Endodermal cell (in vitro differentiated cells): ENCODE measurements at regions not wholly inside any gene's neighbourhood (a gene's known extent, or its start where the extent isn't known, plus 50 kb on each side); places are given as distances from the start of the nearest gene placed in this dataset.

Source experiments
- DNase-seq: peaks from one replicate; pipeline ENCODE4 v3.0.0-alpha.2; 2017
- H3K27ac ChIP-seq: 2 replicates; pipeline ENCODE4 v1.5.1; 2013; ENCODE audit warnings: mild to moderate bottlenecking, low read depth, low read length, moderate library complexity
- H3K27me3 ChIP-seq: 2 replicates; pipeline ENCODE4 v1.6.1; 2013; ENCODE audit warnings: mild to moderate bottlenecking, low read length, moderate library complexity; ENCODE audit not compliant: insufficient read depth, control insufficient read depth, poor library complexity, severe bottlenecking
- H3K36me3 ChIP-seq: 2 replicates; pipeline ENCODE4 v1.7.0; 2013; ENCODE audit warnings: mild to moderate bottlenecking, low read length, moderate library complexity; ENCODE audit not compliant: control insufficient read depth, insufficient read depth
- H3K4me1 ChIP-seq: one replicate; pipeline ENCODE4 v1.7.0; 2013; ENCODE audit warnings: low read length; ENCODE audit not compliant: control insufficient read depth, insufficient read depth
- H3K4me3 ChIP-seq: 2 replicates; pipeline ENCODE4 v1.5.1; 2013; ENCODE audit warnings: mild to moderate bottlenecking, low read length, moderate library complexity
- H3K9ac ChIP-seq: 2 replicates; pipeline ENCODE4 v1.6.1; 2013; ENCODE audit warnings: mild to moderate bottlenecking, low read length, moderate library complexity; ENCODE audit not compliant: poor library complexity, severe bottlenecking; ENCODE audit errors: extremely low read depth
- H3K9me3 ChIP-seq: 2 replicates; pipeline ENCODE4 v1.6.1; 2013; ENCODE audit warnings: mild to moderate bottlenecking, low read length, moderate library complexity; ENCODE audit not compliant: control insufficient read depth
- H3K27ac Mint-ChIP-seq: 2 replicates; pipeline ENCODE4 v1.8.0; 2020; ENCODE audit warnings: mixed read lengths
- H3K27me3 Mint-ChIP-seq: 2 replicates; pipeline ENCODE4 v1.8.0; 2021; ENCODE audit warnings: mild to moderate bottlenecking, mixed read lengths; ENCODE audit not compliant: insufficient read depth
- H3K36me3 Mint-ChIP-seq: 2 replicates; pipeline ENCODE4 v1.8.0; 2020; ENCODE audit warnings: low read depth, mixed read lengths
- H3K4me1 Mint-ChIP-seq: 2 replicates; pipeline ENCODE4 v1.8.0; 2020; ENCODE audit warnings: mixed read lengths
- H3K4me3 Mint-ChIP-seq: 2 replicates; pipeline ENCODE4 v1.8.0; 2020; ENCODE audit warnings: mild to moderate bottlenecking, moderate library complexity, mixed read lengths
- H3K9me3 Mint-ChIP-seq: 2 replicates; pipeline ENCODE4 v1.8.0; 2020; ENCODE audit warnings: mild to moderate bottlenecking, mixed read lengths
- WGBS, 2 experiments: methylation state at CpG; one replicate each; pipeline versions ENCODE4 v1.1.5 to v1.1.7; 2013; ENCODE audit warnings: missing lambda C conversion rate in 2 of 2, mixed read lengths in 1 of 2; ENCODE audit not compliant: insufficient coverage in 1 of 2, insufficient read length in 1 of 2; 5-methylcytosine and 5-hydroxymethylcytosine counted together
- TF ChIP-seq, protein P1 (sequence below): fragments of 200-600 bp; sonication (generic); conservative IDR thresholded peaks from 2 replicates; pipeline ENCODE4 v1.5.0; 2021; ENCODE audit warnings: antibody characterized with exemption, mild to moderate bottlenecking

DNA sequence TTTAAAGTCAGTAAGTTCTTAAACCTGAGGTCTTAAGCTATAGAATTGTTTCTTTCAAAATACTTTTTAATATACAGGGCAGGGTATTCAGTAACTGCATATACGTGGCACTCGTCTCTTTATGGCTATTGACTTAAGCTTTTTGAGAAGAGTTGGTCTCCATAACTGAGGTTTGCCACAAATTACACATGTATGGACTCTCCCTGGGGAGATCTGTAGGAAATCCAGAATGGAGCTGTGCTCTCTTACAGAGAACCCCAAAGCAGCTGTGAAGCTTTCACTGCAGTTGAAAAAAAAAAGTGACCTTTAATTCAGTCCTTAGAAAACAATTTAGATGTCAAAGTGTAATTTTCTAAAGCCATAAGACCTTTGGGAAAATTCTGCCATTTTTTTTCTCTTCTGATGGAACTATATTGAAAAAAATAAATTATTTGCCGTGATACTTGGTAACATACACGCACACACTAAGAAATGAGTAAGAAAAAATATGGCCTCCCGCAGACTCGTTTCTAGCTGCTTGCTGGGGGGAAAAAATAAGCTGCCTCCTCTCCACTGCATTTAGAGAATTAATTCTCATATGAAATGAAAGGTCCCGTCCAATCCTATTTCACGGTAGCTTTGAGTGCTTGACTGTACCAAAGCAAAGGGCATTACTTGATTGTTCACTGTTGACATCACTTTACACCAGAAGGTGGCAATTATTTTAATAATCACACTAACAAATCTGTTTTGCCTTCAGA lies 159.4 kb upstream of the TENM3 start:
- H3K4me3 ChIP-seq: peak overlapping the region; percentile 21
- Mint-ChIP-seq H3K27ac (no peak overlapping the region), H3K4me1 (peaks cover 10% of the 10 kb centered on the region), H3K36me3 (no peaks in the 10 kb centered on the region), H3K27me3 (no peaks in the 10 kb centered on the region), H3K9me3 (no peaks in the 10 kb centered on the region), H3K4me3 (no peak overlapping the region)
- no peaks in the 10 kb centered on the region for H3K27me3 ChIP-seq
- TF ChIP-seq, protein P1, sequence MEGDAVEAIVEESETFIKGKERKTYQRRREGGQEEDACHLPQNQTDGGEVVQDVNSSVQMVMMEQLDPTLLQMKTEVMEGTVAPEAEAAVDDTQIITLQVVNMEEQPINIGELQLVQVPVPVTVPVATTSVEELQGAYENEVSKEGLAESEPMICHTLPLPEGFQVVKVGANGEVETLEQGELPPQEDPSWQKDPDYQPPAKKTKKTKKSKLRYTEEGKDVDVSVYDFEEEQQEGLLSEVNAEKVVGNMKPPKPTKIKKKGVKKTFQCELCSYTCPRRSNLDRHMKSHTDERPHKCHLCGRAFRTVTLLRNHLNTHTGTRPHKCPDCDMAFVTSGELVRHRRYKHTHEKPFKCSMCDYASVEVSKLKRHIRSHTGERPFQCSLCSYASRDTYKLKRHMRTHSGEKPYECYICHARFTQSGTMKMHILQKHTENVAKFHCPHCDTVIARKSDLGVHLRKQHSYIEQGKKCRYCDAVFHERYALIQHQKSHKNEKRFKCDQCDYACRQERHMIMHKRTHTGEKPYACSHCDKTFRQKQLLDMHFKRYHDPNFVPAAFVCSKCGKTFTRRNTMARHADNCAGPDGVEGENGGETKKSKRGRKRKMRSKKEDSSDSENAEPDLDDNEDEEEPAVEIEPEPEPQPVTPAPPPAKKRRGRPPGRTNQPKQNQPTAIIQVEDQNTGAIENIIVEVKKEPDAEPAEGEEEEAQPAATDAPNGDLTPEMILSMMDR: no peak
- H3K27ac ChIP-seq: peak overlapping the region; percentile 97
- DNase-seq: no peak
- no peaks in the 10 kb centered on the region for H3K36me3 ChIP-seq
- WGBS, 2 experiments: 73 to 81% methylated on average over 6 to 8 of the region's 8 CpGs
- no peaks in the 10 kb centered on the region for H3K4me1 ChIP-seq
- no peaks in the 10 kb centered on the region for H3K9me3 ChIP-seq
- no peak overlapping the region for H3K9ac ChIP-seq

DNA sequence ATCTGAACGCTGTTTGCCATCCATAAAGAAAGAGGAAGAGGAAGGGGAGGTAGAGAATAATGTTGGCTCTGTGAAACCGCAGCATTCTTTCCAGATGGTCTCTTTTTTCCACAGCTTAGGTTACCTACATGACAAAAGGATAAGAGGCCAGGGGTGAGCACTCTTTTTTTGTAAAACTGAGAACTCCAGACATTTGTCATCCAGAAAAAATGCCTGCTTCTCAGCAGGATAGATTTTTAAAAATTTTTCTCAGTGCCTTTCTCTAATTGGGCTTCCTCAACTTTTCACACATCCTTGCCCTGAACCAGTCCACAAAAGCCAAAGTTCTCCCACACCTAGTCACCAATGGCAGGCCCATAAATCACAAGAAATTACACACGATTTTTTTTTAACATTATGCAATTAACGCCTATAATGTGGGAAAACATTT lies 158.1 kb upstream of the TENM3 start:
- H3K27ac Mint-ChIP-seq: peak overlapping the region; percentile 72
- H3K4me3 Mint-ChIP-seq: peak overlapping the region; percentile 12
- 10 to 50% methylated on average over 2 to 3 of the region's 4 CpGs for WGBS, 2 experiments
- H3K27me3 Mint-ChIP-seq: no peaks in the 10 kb centered on the region
- TF ChIP-seq, protein P1: no peak
- no peaks in the 10 kb centered on the region for H3K36me3 ChIP-seq
- peaks cover 2% of the 10 kb centered on the region for H3K4me1 ChIP-seq
- H3K9me3 ChIP-seq: no peaks in the 10 kb centered on the region
- no peak overlapping the region for H3K4me3 ChIP-seq
- H3K27ac ChIP-seq: peak overlapping the region; percentile 97
- H3K36me3 Mint-ChIP-seq: no peaks in the 10 kb centered on the region
- no peaks in the 10 kb centered on the region for H3K9me3 Mint-ChIP-seq
- peak overlapping the region; percentile 4 for H3K9ac ChIP-seq
- H3K4me1 Mint-ChIP-seq: peaks cover 11% of the 10 kb centered on the region
- DNase-seq: no peak
- H3K27me3 ChIP-seq: no peaks in the 10 kb centered on the region

DNA sequence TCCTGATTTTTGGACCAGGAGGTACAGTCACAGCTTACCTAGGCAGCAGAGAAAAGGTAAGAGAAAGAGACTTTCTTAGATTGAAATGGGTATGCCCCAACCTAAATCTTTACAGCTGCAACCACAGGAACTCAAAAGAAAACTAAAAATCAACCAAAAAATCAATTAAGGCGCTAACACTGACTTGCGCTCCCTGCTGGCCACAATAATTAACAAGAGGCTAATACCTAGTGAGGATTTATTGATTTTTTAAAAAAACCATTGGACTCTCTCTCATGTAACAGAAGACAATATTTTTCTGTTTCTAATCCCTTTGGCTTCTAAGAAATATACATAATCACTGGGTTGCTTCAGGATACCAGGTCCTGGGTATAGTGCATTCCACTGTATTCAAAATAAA lies 153.9 kb upstream of the TENM3 start:
- Mint-ChIP-seq H3K4me3 (no peak overlapping the region), H3K4me1 (peaks cover 36% of the 10 kb centered on the region), H3K9me3 (no peaks in the 10 kb centered on the region), H3K27me3 (no peaks in the 10 kb centered on the region), H3K36me3 (no peaks in the 10 kb centered on the region), H3K27ac (no peak overlapping the region)
- Histone ChIP-seq H3K27me3 (no peaks in the 10 kb centered on the region), H3K9ac (no peak overlapping the region), H3K9me3 (no peaks in the 10 kb centered on the region), H3K4me3 (no peak overlapping the region), H3K36me3 (no peaks in the 10 kb centered on the region), H3K4me1 (peaks cover 11% of the 10 kb centered on the region), H3K27ac (no peak overlapping the region)
- TF ChIP-seq, protein P1: peak; percentile 80
- 73 to 100% methylated on average over 1 to 2 of the region's 2 CpGs for WGBS, 2 experiments
- peak; percentile 71 for DNase-seq
